ENCODE measurements at regions not wholly inside any gene's neighbourhood (a gene's known extent, or its start where the extent isn't known, plus 50 kb on each side); places are given as distances from the start of the nearest gene placed in this dataset.

DNA sequence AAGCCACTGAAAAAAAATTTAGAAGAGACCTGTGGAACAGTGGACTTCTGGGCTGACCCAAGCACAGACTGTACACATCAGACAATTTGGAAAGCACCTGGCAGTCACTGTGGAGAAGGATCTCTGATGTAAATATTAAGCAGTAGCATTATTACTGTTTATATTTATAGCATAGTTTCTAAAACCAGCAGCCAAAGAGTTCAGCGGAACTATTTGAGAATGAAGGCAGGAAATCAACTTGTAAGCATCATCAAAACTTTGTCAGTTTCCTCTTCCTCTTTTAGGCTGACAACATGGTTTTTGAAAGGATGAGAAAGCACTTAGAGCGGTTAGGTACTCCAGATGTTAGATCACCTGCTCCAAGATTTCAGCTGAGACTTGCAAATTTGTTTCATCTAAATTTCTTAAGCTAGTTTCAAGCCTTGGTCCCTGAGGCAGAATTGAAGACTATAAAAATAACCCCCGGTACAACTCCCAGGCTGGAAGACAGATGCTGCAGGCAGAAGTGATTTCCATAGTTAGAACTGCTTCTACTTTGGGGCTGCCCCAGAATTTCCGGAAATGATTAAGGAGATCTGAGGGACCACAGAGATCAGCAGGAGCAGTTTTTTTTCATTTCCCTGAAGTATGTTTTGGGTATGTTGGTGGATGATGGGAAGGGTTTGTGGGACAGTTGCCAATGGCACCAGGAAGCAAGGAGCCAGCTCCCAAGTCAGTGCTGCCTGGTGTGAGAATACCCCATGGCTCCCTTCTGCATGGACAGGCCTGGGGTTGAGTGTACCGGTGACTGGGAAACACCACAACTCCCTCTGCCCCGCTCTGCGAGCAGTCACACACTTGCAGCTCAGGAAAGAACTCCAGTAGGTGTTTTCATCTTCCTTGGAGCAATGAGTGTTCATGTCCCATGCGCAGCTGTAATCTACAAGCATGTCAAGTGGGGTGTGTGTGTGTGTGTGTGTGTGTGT lies 354.5 kb downstream of the NUAK1 start:
- DNase-seq (ENCODE audit: low read depth) = no peak

DNA sequence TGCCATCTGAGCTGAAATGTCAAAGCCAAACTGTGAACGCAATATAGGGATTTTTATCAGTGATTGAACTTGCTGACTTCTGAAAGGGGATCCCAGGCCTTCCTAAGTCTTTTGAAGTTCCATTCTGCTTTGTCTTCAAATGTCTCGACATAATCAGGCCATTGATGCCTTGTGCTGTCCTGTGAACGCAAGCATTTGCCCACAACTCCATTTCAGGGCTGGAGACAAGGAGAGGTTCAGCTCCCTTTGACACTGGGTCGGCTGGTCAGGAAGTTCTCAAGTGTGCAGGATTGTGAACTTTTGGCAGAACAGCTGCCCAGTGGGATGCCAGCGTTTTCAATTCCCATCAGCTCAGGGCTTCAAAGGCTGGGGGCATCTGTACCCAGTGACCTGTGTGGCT lies 345.3 kb downstream of the NUAK1 start:
- no peak for DNase-seq (ENCODE audit: low read depth)
- in situ Hi-C loops (cut with HindIII; ENCODE audit: low pct_unique_long_range_greater_than_20kb, low sequenced_read_pairs) = no loop called here

More for the DNA sequence above, 354.5 kb downstream of the NUAK1 start:
- in situ Hi-C loops (cut with HindIII; ENCODE audit: low pct_unique_long_range_greater_than_20kb, low sequenced_read_pairs) = no loop called here

DNA sequence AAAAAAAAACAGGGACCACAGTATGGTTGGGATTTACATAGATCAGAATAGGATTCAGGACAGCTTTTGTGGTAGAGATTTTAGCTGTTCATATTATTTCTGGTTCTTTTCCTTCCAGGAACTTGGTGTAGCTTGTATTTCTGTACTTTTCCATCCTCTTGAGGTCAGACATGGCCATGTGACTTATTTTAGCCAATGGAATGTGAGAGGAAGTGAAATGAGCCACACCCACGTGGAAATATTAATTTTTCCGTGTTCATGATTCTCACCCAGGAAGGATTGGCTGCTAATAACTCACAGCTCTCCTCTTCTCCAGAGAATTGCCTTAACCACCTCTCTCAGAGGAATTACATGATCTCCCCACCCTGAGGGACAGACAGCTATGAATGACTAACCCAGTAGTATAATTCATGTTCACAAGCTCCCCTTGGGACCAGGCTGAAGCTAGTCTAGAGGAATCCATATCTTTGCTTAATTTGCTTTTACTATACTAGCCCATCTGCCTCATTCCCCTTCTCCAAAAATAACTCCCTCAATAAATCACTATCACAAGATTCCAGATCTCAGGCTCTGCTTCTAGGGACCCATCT lies 340.4 kb downstream of the NUAK1 start:
- in situ Hi-C loops (cut with HindIII; ENCODE audit: low pct_unique_long_range_greater_than_20kb, low sequenced_read_pairs) = no loop called here
- DNase-seq (ENCODE audit: low read depth) = no peak

DNA sequence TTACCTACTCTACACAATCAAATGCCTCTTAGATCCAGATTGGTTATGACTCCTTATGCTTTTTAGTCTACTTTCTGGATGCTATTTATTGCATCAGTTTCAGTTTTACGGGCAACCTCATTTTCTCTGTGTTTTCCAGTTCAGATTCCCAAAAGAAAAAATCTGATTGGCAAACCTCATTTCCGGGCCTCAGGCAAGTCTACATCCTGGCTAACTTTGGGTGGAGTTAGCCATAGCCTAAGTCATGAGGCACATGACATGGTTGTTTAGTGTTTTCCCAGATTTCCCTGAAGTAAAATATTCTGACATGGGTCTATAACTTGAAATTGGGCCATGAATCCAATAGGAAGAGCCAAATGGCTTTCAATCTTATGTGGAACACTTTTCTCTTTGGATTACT lies 339.7 kb downstream of the NUAK1 start:
- DNase-seq (ENCODE audit: low read depth) = no peak
- in situ Hi-C loops (cut with HindIII; ENCODE audit: low pct_unique_long_range_greater_than_20kb, low sequenced_read_pairs) = no loop called here

DNA sequence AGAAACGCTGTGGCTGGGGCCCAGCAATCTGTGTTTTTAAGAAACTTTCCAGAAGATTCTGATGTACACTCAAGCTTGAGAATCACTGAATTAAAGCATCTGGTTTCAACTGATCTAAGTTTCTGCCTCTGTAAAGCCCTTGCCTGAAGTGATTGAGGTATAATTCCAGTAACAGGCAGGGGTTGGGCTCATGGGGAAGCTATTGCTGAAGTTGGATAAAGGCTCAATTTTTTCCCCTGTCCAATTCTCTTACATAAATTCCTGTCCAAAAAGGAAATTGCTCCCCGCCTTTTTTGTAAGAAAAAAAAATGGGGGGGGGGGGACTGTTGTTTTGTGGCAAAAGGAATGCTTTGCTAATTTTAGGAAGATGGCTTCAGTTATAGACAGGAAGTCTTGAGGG lies 337.4 kb downstream of the NUAK1 start:
- DNase-seq (ENCODE audit: low read depth) = no peak
- in situ Hi-C loops (cut with HindIII; ENCODE audit: low pct_unique_long_range_greater_than_20kb, low sequenced_read_pairs) = no loop called here

DNA sequence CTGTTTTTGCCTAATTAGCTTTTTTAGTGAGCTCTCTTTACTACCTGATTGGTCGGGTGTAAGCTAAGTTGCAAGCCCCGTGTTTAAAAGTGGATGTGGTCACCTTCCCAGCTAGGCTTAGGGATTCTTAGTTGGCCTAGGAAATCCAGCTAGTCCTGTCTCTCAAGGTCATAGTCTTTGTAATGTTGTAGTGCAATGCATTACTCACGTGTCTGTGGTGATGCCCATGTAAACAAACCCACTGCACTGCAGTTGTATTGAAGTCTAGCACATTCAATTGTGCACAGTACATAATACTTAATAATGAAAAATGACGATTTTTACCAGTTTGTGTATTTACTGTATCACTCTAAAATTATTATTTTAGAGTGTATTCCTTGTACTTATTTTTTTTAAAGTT lies 335.5 kb downstream of the NUAK1 start:
- DNase-seq (ENCODE audit: low read depth) = no peak
- in situ Hi-C loops (cut with HindIII; ENCODE audit: low pct_unique_long_range_greater_than_20kb, low sequenced_read_pairs) = no loop called here

DNA sequence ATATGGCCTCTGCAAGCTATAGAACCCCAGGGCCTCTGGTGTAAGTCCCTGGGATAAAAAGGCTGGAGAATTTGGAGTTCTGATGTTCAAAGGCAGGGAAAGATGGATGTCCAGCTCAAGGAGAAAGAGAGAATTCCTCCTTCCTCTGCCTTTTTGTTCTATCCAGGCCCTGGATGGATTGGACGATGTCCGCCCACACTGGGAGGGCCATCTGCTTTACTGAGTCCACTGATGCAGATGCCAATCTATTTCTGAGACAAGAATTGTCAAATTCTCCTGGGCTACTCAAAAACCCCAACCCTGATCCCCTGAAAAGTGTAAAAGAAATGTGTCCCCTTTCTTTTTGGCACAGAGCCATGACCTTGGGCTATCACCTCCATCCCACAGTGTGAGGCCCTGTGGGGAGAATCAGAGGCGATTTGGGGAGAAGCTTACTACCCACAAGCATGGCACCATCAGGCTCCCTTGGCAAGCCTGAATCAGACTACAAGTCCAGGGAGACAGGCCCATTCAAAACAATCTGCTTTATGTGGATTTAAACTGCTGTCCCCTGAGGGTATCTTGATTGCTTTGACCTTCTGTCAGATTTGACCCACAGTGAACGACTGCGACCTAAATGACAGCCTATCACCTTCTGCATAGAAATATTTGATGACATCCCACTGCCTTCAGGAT lies 334.0 kb downstream of the NUAK1 start:
- in situ Hi-C loops (cut with HindIII; ENCODE audit: low pct_unique_long_range_greater_than_20kb, low sequenced_read_pairs) = no loop called here
- no peak for DNase-seq (ENCODE audit: low read depth)

DNA sequence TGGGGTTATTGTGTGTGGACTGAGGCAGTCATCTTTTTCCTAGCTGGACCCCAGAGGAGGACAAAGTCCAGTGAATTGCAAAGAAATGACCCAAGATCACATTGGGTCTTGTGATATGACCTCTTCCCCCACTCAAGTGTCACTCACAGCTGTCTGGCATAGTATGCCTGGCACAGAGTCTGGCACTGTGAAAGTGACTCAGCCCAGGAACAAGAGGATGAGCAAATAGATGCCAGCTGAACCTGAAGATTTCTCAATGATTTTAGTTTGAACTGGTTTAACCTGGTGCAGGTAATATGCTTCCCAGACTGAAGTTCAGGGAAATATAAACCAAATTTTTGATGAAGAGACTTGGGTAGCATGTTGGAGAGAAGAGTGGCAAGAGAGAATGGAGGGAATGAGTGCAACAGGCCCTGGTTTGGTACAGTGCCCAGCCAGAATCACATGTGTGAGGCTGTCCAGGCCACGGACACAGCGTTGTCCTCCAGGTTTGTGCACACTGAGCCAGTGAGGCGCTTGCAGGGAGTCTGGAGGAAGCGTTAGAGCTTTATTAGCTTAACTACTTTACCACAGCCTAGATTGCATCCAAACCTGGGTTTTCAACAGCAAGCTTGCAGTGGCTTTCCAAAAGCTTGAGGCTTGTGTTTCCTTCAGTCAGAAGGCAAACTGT lies 332.9 kb downstream of the NUAK1 start:
- no peak for DNase-seq (ENCODE audit: low read depth)
- in situ Hi-C loops (cut with HindIII; ENCODE audit: low pct_unique_long_range_greater_than_20kb, low sequenced_read_pairs) = no loop called here

DNA sequence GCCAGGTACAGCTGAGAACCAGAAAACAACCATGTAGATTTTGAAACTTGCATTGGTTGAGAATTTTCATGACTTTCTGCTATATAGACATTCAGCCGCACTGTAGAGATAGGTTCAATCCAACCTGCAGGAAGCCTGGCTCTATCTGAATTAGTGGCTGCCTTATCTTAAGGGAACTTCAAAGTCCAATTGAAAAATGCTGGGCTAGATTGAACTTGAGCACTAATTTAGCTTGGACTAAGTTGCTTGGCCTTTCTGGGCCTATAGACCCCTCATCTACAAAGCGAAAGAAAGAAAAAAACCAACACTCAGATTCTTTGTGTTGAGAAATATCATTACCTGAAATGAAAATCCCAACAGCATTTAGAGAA lies 332.4 kb downstream of the NUAK1 start:
- in situ Hi-C loops (cut with HindIII; ENCODE audit: low pct_unique_long_range_greater_than_20kb, low sequenced_read_pairs) = no loop called here
- DNase-seq (ENCODE audit: low read depth) = no peak

DNA sequence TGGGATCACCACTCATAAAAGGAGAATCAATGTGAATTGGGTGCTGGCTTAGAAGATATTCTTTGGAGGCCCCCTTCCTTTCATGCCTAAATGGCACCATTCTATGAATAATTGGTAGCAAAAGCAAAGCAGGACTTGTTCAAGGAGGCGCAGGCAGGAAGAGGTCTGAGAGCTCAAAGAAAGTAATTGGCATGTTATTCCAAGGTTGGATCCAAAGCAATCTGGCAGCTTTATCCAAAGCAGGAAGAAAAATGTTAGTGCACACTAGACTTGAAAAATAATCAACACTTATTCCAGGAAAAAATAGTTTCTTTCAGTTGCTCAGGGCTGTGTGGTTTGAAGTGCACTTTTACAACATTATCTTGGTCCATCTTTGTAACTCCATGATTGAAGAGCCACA lies 326.4 kb downstream of the NUAK1 start:
- in situ Hi-C loops (cut with HindIII; ENCODE audit: low pct_unique_long_range_greater_than_20kb, low sequenced_read_pairs) = no loop called here
- no peak for DNase-seq (ENCODE audit: low read depth)

DNA sequence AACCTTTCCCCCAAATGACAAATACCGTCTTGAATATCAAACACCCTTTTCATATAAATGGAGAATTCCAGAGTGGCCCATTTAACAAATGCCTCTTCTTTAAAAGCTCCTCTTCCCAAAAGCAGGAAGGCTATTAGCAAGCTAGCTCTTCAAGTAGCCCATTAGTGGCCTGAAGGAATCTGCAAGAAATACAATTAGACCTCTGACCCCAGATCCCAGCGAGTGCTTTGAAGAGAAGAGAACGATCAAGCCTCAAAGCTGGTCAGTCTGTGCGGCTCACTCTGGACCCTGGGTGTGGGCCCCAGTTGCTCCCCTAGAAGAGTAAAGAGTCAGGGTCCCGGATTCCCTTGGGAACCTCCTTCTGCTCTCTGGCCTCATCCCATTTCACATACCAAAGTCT lies 325.6 kb downstream of the NUAK1 start:
- in situ Hi-C loops (cut with HindIII; ENCODE audit: low pct_unique_long_range_greater_than_20kb, low sequenced_read_pairs) = no loop called here
- no peak for DNase-seq (ENCODE audit: low read depth)

DNA sequence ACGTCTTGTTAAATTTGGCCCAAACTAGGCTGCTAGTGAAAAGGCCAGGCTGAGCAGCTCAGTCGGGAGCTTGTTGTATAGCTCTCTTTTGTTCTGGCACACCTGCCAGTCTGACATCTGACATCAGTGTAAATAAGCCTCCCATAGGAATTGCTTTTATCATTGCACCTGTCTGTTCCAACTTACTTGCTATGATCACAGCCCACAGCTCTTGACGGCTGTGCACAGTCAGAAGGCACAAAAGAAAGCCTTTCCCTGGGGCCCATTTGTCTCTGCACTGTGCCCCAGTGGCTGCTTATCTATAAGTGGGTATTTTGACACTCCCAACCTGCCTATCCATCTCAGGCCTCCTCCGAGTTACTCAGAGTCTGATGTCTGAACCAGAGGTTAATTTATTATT lies 324.5 kb downstream of the NUAK1 start:
- DNase-seq (ENCODE audit: low read depth) = no peak
- in situ Hi-C loops (cut with HindIII; ENCODE audit: low pct_unique_long_range_greater_than_20kb, low sequenced_read_pairs) = no loop called here

DNA sequence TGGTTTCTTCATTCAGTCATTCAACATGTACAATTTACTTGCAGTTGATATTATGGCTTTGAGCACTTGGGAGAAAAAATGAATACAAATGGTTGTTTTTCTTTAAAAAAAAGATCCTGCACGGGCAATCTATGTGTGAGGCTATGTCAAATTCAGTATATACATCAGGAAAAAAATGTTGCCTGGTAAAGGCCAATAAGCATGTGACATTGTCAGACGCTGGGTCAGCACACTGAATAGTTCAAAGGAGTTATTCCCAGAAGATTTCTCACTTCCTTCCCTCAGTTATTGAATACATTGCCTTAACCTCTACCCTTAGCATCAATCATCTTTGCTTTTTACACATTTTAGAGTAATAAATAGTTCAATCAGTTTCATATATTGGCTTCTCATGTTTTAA lies 319.2 kb downstream of the NUAK1 start:
- in situ Hi-C loops (cut with HindIII; ENCODE audit: low pct_unique_long_range_greater_than_20kb, low sequenced_read_pairs) = no loop called here
- DNase-seq (ENCODE audit: low read depth) = no peak

DNA sequence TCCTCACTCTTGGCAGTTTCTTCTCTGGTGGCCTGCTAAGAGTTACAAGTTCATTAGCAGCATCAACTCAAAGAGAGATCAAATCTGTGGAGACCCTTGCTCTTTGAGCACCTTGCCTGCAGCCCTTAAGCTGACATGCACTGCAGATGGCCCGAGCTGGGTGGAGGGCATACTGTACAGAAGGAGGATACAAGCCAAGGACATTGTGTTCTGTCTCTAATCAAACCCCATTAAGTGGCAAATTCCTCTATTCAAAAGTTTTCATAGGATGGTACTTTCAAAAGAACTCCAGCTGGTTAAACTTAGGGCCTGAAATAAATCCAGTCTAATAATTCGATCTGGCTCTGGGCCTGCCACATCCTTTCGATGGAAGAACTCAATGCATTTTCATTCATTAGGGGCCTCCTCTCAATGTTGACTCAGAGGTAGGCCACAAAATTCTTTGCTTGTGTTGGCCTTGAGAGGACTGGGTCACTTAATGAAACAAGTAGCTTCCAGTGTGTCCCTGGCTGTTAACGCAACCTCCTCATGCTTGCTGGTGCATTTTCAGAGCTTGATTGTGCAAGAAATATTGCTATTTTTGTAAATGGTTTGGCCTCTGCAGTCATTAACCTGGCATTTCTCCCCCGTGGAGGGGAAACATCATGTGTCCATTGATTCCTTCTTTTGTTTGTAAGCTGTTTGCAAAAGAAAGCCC lies 318.2 kb downstream of the NUAK1 start:
- DNase-seq (ENCODE audit: low read depth) = no peak
- in situ Hi-C loops (cut with HindIII; ENCODE audit: low pct_unique_long_range_greater_than_20kb, low sequenced_read_pairs) = no loop called here

DNA sequence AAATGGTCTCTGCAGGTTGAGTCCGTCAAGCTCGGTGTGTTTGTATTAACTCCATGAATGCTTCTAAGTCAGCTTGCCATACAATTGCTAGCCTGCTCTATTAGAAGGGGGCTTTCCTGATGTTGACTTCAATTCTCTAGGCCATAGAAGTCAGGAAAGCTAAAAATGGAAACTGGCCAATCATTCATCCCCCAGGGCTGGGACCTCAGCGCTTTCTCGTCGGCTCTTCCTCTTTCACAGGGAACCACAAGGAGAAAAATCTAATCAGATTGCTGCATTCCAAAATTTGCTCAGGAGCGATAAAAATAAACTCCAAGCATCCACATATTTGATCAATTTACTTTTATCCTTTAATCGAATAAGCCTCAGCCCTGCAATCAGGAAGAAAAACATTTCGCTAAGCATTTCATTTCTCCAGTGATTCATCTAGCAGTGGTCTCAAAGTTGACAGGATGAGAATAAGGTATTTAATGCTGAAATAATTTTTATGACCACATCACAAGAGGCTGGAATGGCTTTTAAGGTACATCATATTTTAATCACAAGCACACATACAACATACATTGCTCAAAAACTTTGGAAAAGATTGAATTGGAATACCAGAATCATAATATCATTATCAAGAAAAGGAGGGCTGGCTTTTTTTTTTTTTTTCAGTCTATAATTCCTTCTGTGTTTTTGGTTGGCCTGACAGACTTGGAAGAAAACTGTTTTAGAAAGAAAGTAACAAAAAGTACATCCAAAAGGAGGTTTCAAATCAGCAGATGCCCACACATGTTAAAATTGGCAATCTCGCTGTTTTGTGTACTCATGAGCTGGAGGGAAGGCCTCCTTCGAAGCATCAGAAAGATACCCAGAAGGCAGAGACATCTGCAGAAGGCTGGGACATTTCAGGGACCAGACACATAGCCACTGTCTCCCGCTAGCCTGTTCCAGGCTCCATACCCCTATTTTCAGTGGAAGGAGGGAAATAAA lies 316.3 kb downstream of the NUAK1 start:
- in situ Hi-C loops (cut with HindIII; ENCODE audit: low pct_unique_long_range_greater_than_20kb, low sequenced_read_pairs) = no loop called here
- no peak for DNase-seq (ENCODE audit: low read depth)

DNA sequence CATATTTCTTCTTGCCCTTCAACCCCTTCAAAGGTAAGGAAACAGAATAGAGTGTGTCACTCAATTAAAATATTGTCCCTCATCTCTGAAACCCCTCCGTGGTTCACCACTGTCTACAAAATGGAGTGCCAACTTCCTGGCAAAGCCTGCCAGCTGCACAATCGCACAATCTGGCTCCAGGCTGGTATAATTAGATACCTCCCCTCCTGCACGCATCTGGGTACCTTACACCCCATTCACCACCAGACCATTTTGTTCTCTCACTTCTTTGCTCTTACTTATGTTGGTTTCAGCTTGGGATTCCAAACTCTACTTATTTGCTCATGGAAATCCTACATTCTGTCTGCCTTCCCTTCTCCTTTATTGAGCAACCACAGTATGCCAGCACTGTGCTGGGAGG lies 314.9 kb downstream of the NUAK1 start:
- DNase-seq (ENCODE audit: low read depth) = no peak
- in situ Hi-C loops (cut with HindIII; ENCODE audit: low pct_unique_long_range_greater_than_20kb, low sequenced_read_pairs) = no loop called here

DNA sequence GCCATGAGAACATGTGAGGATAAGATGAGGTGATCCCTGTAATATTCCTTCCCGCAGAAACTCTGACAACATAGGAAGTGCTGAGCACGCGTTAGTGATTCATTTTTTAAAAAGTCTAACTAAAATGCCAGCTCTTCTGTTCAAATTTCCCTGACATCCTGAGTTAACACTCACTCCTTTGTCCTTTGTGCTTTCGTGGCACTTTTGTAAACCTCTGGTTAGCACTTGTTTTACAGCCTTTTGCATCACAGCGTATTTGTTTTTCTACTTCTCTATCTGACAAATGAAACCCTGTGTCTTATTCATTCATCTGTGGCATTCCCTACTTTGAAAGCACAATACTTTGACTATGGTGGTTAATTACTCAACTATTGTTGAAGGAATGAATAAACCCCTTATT lies 313.6 kb downstream of the NUAK1 start:
- in situ Hi-C loops (cut with HindIII; ENCODE audit: low pct_unique_long_range_greater_than_20kb, low sequenced_read_pairs) = no loop called here

More for the DNA sequence above, 313.6 kb downstream of the NUAK1 start:
- DNase-seq (ENCODE audit: low read depth) = no peak

Data from Caki2 (cell line).